Lower lobe of right lung (tissue), 2 donors: ENCODE measurements at regions not wholly inside any gene's neighbourhood (a gene's known extent, or its start where the extent isn't known, plus 50 kb on each side); places are given as distances from the start of the nearest gene placed in this dataset.

Experiments
- ATAC-seq, 2 donors: fragments of 200-7000 bp; cut with Tn5 transposase; one replicate each; pipeline ENCODE4 v1.9.1; 2020 to 2022; ENCODE audit warnings: mild to moderate bottlenecking in 2 of 2, moderate library complexity in 2 of 2
- DNase-seq: peaks from one replicate; pipeline ENCODE4 v3.0.0-alpha.2; 2020
- H3K27ac ChIP-seq: fragments of 200-600 bp; one replicate; pipeline ENCODE4 v1.8.0; 2022
- H3K27me3 ChIP-seq: fragments of 200-600 bp; one replicate; pipeline ENCODE4 v1.8.0; 2022; ENCODE audit warnings: low read depth
- H3K36me3 ChIP-seq: fragments of 200-600 bp; one replicate; pipeline ENCODE4 v1.8.0; 2022; ENCODE audit warnings: mild to moderate bottlenecking
- H3K4me1 ChIP-seq: fragments of 200-600 bp; one replicate; pipeline ENCODE4 v1.8.0; 2022
- H3K4me3 ChIP-seq: fragments of 200-600 bp; one replicate; pipeline ENCODE4 v1.8.0; 2022; ENCODE audit warnings: mild to moderate bottlenecking
- H3K9me3 ChIP-seq: fragments of 200-600 bp; one replicate; pipeline ENCODE4 v1.8.0; 2022
- CTCF ChIP-seq: fragments of 200-600 bp; IDR thresholded peaks from one replicate; pipeline ENCODE4 v1.8.0; 2022; ENCODE audit warnings: antibody characterized with exemption, mild to moderate bottlenecking
- intact Hi-C: fragments of 100-400 bp; cut with DNase I; formaldehyde crosslinking; loops from one replicate; pipeline ENCODE4 v1.11.0; 2022
- donor health status: DM: no; HTN: yes; CAD: no; lungs with severe emphysema.

- Histone ChIP-seq H3K36me3 (no peaks in the 10 kb centered on the region), H3K27ac (no peak overlapping the region), H3K27me3 (no peaks in the 10 kb centered on the region), H3K9me3 (no peaks in the 10 kb centered on the region), H3K4me1 (no peaks in the 10 kb centered on the region), H3K4me3 (no peak overlapping the region)
- DNase-seq (no peak), ATAC-seq (no peak)
- intact Hi-C loops: no loop called here
- no peak for TF ChIP-seq CTCF
These were observed 163.3 kb upstream of the SHISA6 start for GRCh38 chr17:11077673-11078072.

GRCh38 chr17:11074451-11074850 is 166.6 kb upstream of the SHISA6 start:
- Histone ChIP-seq H3K36me3 (no peaks in the 10 kb centered on the region), H3K4me3 (no peak overlapping the region), H3K9me3 (no peaks in the 10 kb centered on the region), H3K27ac (no peak overlapping the region), H3K4me1 (no peaks in the 10 kb centered on the region), H3K27me3 (no peaks in the 10 kb centered on the region)
- ATAC-seq: no peak
- TF ChIP-seq CTCF: no peak
- DNase-seq: no peak
- intact Hi-C loops: no loop called here

- intact Hi-C loops: no loop called here
- H3K4me3 ChIP-seq: no peak overlapping the region
- no peak overlapping the region for H3K27ac ChIP-seq
- no peaks in the 10 kb centered on the region for H3K27me3 ChIP-seq
- ATAC-seq: no peak
- DNase-seq: no peak
- no peaks in the 10 kb centered on the region for H3K4me1 ChIP-seq
- TF ChIP-seq CTCF: no peak
- no peaks in the 10 kb centered on the region for H3K9me3 ChIP-seq
- H3K36me3 ChIP-seq: no peaks in the 10 kb centered on the region
These were observed 184.1 kb upstream of the SHISA6 start for GRCh38 chr17:11056926-11057325.

- ATAC-seq (no peak), DNase-seq (no peak)
- no peak for TF ChIP-seq CTCF
- Histone ChIP-seq H3K27me3 (no peaks in the 10 kb centered on the region), H3K27ac (no peak overlapping the region), H3K4me3 (no peak overlapping the region), H3K9me3 (no peaks in the 10 kb centered on the region), H3K4me1 (no peaks in the 10 kb centered on the region), H3K36me3 (no peaks in the 10 kb centered on the region)
- intact Hi-C loops: no loop called here
These were observed 187.2 kb upstream of the SHISA6 start for GRCh38 chr17:11053846-11054245.

- H3K27me3 ChIP-seq: no peaks in the 10 kb centered on the region
- intact Hi-C loops: no loop called here
- H3K27ac ChIP-seq: no peak overlapping the region
- H3K36me3 ChIP-seq: no peaks in the 10 kb centered on the region
- H3K9me3 ChIP-seq: no peaks in the 10 kb centered on the region
- DNase-seq (no peak), ATAC-seq (no peak)
- no peaks in the 10 kb centered on the region for H3K4me1 ChIP-seq
- no peak overlapping the region for H3K4me3 ChIP-seq
- no peak for TF ChIP-seq CTCF
These were observed 191.5 kb upstream of the SHISA6 start for GRCh38 chr17:11049539-11049938.

- DNase-seq (no peak), ATAC-seq (no peak)
- H3K4me3 ChIP-seq: no peak overlapping the region
- intact Hi-C loops: no loop called here
- no peaks in the 10 kb centered on the region for H3K4me1 ChIP-seq
- H3K36me3 ChIP-seq: no peaks in the 10 kb centered on the region
- no peaks in the 10 kb centered on the region for H3K9me3 ChIP-seq
- H3K27me3 ChIP-seq: no peaks in the 10 kb centered on the region
- H3K27ac ChIP-seq: no peak overlapping the region
- TF ChIP-seq CTCF: no peak
These were observed 193.8 kb upstream of the SHISA6 start for GRCh38 chr17:11047228-11047627.
